IPS-18c (cell line): ENCODE measurements at regions not wholly inside any gene's neighbourhood (a gene's known extent, or its start where the extent isn't known, plus 50 kb on each side); places are given as distances from the start of the nearest gene placed in this dataset.

Source experiments
- H3K4me3 ChIP-seq: 2 replicates; pipeline ENCODE4 v1.7.0; 2013; ENCODE audit warnings: low read depth, mild to moderate bottlenecking, low read length, moderate library complexity; ENCODE audit not compliant: insufficient read depth
- H3K9me3 ChIP-seq: one replicate; pipeline ENCODE4 v1.6.1; 2013; ENCODE audit warnings: mild to moderate bottlenecking, low read length, moderate library complexity; ENCODE audit not compliant: control insufficient read depth, insufficient read depth

DNA sequence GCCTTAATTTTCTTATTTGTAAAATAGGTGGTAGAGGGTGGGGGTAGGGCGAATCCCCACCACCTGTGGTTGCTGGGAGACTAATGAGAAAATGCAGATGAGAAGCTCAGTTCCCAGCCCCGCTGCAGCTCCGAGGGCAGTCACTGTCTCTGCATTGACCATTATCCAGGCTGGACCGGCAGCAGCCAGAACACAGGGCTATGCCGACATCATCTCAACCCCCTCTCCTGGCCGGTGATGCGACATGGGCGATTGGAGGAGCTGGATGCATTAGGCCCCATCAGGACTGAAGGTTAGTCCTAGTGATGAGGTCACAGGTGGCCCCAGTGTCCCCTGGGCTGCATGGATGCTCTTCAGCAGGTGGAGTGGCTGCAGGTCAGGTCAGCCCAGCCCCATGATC lies 412.4 kb downstream of the CTTN start:
- H3K9me3 ChIP-seq = peaks cover 2% of the 10 kb centered on the region
- no peak overlapping the region for H3K4me3 ChIP-seq

DNA sequence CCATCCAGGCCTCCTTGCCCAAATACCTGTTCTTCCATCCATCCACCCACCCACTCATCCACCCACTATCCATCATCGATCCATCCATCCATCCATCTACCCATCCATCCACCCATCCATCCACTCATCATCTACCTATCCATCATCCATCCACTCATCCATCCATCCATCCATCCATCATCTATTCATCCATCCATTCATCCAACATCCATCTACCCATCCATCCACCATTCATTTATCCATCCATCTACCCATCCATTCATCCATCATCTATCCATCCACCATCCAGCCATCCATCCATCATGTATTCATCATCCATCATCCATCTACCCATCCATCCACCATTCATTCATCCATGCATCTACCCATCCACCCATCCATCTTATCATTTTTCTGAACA lies 413.2 kb downstream of the CTTN start:
- Histone ChIP-seq H3K4me3 (no peak overlapping the region), H3K9me3 (peaks cover 2% of the 10 kb centered on the region)

DNA sequence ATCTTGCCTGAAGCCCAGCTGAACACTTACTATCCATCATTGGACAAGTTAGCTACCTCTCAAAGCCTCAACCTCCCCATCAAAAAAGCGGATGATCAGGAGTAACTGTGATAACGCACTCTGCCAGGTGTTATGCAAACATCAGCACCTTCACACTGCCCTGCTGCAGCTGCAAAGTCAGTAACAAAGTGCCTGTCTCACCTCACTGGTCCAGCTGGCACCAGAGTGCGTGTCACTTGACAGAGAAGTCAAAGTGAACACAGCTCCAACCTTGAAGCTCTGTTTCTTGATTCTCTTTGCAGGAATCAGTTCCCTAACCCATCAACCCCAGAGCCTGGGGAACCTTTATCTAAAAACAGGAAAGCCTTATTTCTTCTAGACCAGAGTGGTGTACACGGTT lies 413.6 kb downstream of the CTTN start:
- H3K4me3 ChIP-seq = no peak overlapping the region
- H3K9me3 ChIP-seq = peaks cover 2% of the 10 kb centered on the region

DNA sequence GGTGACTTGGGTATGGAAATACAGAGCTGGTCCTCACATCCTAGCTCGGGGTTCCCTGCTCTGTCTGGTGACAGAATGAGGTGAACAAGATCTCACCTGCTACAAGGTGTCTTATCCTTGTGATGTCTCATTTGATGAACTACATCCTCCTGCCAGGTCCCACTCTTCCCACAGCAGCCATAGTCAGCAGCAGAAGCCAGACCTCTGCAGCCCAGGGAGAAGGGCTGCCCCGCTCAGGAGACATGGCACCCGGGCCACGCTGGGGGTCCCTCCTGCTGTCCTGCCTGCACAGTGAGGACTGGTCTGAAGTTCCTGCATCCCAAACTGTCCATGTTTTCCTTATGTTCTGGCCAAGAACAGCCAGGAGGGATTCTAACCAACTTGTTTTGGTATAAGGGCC lies 414.1 kb downstream of the CTTN start:
- peaks cover 2% of the 10 kb centered on the region for H3K9me3 ChIP-seq
- no peak overlapping the region for H3K4me3 ChIP-seq

DNA sequence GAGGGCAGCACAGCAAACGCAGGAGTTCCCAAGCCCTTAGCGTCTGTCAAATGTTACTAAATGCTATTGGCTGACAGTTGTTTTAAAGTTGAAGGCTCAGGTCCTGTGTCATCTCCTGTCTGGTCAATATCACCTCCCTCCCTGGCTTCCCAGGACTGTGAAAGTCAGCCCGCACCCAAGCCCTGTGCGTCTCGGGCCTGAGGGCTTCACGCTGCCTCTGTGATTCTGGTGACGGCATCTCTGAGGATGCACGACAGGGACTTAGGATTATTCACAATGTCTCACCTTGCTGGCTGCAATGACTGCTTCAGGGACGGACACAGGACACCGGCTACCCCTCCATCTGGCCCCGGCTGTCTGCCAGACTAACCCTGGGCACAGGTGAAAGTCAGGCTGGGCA lies 415.3 kb downstream of the CTTN start:
- Histone ChIP-seq H3K9me3 (peaks cover 2% of the 10 kb centered on the region), H3K4me3 (no peak overlapping the region)

DNA sequence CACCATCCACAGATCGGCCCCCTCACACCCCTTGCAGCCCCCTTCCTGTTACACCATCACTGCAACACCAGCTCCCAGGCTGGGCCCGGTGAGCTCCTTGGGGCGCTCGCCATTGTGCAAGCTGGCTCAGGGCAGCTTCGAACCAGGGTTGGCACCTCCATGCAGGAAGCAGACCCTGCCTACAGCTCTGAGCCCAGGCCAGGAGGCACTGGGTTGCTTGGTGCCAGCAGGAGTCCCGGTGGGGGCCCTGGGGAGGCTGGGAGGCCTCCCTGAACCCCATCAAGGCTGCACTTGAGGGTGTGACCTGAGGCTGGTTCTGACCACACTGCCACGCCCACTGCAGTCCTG lies 417.1 kb downstream of the CTTN start:
- Histone ChIP-seq H3K9me3 (peaks cover 2% of the 10 kb centered on the region), H3K4me3 (no peak overlapping the region)

DNA sequence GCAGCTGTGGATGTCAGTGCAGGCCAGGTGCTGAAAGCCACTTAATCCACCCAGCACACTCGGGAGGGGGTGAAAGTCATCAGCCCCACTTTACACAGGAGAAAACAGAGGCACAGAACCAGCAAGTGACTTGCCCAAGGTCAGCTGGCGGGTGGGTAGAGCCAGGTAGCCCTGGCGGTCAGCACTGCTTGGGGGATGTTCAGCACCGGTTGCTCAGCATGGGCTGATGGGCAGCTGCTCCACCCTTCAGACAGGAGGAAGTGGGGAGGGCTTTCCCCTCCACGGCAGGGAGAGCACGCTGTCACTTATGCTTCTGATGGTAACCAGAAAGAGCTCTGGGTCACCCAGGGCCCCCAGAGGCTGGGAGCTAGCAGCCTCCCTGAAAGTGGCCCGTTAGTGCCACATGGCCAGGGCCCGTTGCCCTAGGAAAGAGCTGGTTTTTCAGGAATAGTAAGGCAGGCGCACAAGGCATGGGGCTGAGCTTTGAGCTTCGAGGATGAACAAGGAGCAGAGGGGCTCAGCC lies 417.9 kb downstream of the CTTN start:
- no peak overlapping the region for H3K4me3 ChIP-seq
- peaks cover 2% of the 10 kb centered on the region for H3K9me3 ChIP-seq

DNA sequence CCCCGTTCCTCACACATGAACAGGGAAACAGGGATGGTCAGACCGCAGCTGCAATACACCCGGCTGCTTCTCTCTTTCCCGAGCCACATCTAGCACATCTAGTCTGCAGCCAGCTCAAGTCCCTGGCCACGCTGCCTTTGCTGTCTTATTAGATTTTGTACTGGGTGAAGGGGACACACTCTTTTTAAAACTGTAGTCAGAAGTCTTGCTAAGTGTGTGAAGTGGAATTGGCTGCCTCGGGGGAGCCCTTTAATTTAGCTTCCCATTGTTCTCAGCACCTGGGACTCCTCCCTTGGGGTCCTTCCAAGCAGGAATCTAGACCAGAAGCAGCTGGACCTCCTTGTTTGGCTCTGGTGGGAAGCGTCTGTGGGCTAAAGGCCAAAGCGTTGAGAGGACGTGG lies 420.0 kb downstream of the CTTN start:
- H3K4me3 ChIP-seq = no peak overlapping the region

DNA sequence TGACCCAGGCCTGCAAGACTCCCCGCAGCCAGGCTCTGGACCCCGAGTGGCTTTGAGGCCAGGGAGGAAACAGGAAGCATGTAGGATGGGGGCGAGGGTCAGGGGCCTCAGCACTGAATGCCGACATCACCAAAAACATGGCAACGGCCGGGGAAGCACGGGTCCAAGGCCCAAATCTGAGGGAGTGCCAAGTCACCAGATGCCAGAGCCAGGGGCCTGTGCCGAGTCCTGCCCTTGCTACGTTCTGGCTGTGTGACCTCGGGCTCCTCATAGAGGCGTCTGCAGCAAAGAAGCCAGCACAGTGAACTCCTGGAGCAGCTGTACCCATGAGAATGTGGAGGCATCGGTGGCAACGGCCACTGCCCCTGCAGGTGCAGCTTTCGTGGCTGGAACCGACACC lies 420.7 kb downstream of the CTTN start:
- peaks cover 2% of the 10 kb centered on the region for H3K9me3 ChIP-seq

More for the DNA sequence above, 420.0 kb downstream of the CTTN start:
- H3K9me3 ChIP-seq = peaks cover 2% of the 10 kb centered on the region

DNA sequence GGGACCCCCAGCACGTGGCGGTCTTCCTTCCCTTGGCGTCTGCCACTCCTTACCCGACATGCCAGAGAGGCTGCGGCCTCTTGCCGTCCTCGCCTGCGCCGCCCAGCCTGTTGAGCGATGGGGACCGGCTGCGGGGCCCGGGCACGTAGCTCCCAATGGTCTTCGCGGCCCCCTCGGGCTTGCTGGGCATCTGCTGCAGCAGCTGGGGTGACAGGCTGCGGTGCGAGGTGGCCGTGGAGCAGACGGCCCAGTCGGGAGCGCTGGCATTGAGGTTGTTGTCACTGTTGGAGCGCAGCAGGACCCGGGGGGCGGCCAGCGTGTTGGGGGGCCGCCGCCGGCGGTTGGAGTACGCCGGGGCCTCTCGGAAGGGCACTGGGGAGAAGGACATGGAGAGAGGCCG lies 422.0 kb downstream of the CTTN start:
- no peak overlapping the region for H3K4me3 ChIP-seq
- H3K9me3 ChIP-seq = no peaks in the 10 kb centered on the region

More for the DNA sequence above, 420.7 kb downstream of the CTTN start:
- no peak overlapping the region for H3K4me3 ChIP-seq

DNA sequence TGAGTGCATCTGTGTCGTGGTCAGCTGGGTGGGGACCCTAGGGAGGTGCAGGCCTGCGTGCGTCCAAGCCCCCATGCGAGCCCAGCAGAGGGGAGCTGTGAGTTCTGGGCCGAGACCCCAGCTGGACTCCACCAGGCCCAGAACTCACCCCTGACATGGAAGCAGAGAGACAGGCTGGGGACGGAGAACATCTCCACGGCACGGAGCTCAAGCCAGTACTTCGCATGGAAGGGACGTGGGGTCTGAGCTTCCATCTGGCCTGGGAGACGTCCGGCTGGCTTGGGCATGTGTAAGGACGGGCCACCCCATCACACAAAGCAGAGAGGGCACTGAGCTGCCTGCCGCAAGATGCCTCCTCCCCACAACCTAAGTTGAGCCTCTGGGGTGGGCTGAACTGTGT lies 422.4 kb downstream of the CTTN start:
- no peaks in the 10 kb centered on the region for H3K9me3 ChIP-seq
- H3K4me3 ChIP-seq = no peak overlapping the region

DNA sequence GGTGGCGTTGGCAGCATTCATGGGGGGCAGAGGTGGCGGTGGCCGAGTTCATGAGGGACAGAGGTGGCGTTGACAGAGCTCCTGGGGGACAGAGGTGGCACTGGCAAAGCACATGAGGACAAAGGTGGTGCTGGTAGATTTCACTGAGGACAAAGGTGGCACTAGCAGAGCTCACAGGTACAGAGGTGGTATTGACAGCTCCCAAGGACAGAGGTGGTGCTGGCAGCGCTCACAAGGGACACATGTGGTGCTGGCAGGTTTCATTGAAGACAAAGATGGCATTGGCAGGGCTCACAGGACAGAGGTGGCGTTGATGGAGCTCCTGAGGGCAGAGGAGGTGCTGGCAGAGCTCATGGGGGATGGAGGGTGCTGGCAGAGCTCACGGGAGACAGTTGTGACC lies 425.4 kb downstream of the CTTN start:
- Histone ChIP-seq H3K4me3 (no peak overlapping the region), H3K9me3 (no peaks in the 10 kb centered on the region)

DNA sequence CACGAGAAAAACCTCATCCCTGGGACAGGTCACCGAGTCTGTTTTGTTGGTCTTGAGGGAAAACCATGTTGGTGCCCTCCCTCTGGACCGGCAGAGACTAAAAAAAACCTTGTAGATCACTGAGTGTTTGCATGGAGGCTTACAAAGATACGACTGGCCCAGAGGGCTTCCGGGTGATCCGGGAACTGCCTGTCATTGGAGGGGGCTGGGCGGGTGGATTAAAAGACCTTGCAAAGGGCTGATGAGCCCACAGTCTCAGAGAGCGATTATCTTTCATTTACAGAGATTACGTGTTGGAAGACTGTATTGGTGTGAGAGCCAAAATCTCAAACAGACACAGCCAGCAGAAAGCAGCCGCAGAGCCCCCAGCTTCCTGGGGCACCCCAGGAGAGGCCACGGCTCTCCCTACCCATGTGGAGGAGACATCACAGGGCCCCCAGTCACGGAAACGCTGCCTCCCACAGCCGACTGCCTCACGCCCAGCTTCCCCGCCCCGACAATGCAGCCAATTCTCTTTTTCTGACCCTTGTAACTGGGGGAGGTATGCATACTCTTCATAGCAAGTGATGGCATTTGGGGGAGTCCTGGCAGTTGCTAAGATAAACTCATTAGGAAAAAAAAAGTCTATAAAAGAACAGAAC lies 426.4 kb downstream of the CTTN start:
- Histone ChIP-seq H3K9me3 (no peaks in the 10 kb centered on the region), H3K4me3 (no peak overlapping the region)

DNA sequence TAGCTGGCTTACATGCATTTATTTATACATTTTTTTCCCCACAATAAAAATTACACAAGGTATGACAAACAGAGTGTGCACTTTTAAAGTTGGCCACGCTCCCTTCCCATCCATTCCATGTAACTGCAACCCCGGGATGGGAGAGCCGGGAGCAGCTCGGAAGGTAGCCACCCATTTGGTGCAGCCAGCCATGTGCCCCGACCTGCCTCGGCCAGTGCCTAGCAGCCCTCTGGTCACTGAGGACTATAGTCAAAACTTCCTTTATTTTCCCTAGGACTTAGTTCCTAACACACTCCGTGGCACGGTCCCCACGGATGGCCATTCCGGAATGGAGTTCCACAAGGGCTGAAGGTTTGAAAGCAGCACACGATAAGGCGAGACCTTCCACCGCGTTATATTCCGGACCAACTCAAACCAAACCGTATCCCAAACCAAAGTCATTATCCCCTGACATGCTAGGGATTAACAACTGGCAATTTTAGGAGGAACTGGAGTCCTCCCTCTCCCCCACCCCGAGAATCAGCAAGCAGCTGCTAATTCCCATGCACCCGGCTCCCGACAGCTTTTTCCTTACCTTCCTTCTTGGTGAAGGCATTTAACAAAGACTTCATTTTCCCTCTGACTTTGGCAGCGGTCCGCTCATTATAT lies 426.4 kb downstream of the SHANK2 start:
- Histone ChIP-seq H3K4me3 (no peak overlapping the region), H3K9me3 (no peaks in the 10 kb centered on the region)

DNA sequence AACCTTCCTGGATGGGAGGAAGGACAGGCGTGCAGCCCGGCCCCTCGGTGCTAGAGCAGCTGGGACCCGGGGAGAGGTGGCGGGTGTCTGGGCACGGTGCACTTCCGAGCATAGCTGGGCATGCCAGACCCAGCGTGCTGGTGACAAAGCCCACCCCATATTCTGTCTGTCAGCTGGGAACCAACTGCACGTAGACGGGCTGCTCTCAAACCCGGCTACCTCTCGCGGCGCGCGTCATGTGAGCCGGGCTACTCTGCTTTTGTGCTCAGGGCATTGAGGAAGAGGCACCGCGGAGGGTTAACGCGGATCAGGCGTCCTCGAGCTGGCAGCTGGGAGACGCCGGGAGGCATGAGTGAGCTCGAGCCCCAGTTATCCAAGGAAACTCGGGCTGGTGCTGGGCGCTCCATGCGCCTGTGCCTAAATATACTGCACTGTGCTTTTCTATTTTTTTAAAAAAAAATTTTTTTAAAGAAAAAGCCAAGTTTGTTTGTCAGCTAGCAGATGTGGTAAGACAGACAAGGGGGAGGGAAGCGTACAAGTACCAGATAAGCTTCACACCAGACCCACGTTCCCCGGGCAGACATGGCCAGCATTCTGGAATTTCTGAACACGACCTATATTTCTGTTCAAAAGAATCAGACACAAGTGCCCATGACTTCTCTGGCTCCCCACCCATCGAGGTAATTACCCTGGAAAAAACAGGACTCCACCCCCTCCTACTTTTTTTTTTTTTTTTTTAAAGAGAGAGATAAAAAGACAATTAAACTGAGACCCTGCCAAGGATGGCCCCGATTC lies 425.6 kb downstream of the SHANK2 start:
- H3K4me3 ChIP-seq = no peak overlapping the region

DNA sequence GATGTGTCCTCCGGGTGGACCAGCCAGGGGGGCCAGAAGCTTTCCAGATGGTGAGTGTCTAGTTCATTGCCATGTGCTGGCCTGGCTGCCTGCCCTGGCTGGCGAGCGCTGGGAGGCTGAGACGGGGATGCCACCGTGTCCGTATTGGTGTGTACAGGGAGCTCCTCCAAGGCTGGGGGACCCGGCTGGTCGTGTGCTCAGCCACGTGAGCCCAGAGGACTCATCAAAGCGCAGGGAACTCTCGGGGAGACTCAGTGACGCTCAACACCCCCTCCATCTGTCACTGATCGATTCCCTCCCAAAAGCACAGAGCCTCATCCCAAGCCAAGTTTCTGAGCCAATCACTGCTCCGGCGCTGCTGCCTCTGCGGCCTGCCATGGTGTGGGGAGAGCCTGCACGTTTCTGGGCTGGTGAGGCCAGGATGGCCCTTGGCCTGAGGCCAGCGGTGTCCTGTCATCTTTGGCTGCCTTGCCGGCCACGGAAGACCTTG lies 423.7 kb downstream of the SHANK2 start:
- Histone ChIP-seq H3K4me3 (no peak overlapping the region), H3K9me3 (no peaks in the 10 kb centered on the region)

More for the DNA sequence above, 425.6 kb downstream of the SHANK2 start:
- no peaks in the 10 kb centered on the region for H3K9me3 ChIP-seq

DNA sequence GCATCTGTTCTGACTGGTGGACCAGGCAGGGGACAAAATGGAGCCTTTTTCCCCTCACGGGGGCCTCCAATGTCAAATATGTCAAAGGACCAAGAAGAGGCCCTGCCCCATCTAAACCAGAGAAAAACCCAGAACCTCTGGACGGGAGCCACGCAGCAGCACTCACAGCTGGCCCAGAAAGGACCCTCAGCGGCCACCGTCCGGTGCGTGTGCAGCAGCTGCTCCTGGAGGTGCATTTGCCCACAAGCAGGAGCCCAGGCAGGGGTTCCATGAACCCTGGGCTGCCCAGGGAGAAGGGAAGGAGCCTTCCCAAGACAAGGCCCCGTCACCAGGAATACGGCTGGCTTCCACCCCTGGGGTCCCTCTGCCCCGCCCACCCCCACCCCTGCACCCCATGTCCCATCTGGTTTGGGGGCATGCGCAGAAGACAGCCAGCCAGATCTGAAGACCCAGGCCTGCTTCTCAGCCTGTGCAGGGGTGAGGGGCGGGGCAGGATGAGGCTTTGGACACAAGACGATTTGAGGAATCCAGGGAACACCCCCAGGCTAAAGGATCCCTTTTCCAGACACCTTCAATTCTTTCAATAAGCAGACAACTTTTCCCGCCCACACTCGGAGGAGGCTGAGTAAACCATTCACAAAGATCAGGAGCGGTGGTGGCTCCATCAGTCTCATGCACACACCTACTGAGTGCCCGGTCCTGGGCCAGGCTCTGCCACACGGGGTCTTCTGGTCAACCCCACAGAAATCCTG lies 423.1 kb downstream of the SHANK2 start:
- no peaks in the 10 kb centered on the region for H3K9me3 ChIP-seq
- H3K4me3 ChIP-seq = no peak overlapping the region
